OCI-LY7 (cell line): ENCODE measurements at regions not wholly inside any gene's neighbourhood (a gene's known extent, or its start where the extent isn't known, plus 50 kb on each side); places are given as distances from the start of the nearest gene placed in this dataset.

Experiments
- BruUV-seq: library from RNA; stranded (reverse); fragments of 400-500 nt; replicated peaks from 2 replicates; lab custom pipeline; 2021; lab: Mats Ljungman, UMichigan
- CTCF ChIA-PET: fragments of 300-600 bp; sonication (Branson Sonifier 250); formaldehyde crosslinking; loops from one replicate; lab custom pipeline; 2022; ENCODE audit warnings: antibody characterized with exemption; ENCODE audit not compliant: unreplicated experiment; lab: Charles Lee
- POLR2A ChIA-PET: fragments of 300-600 bp; sonication (Branson Sonifier 250); formaldehyde crosslinking; loops from one replicate; lab custom pipeline; 2022; ENCODE audit warnings: antibody characterized with exemption; lab: Charles Lee
- DNase-seq: peaks from one replicate; pipeline ENCODE4 v3.0.0-alpha.2; 2015; ENCODE audit warnings: low spot score
- H2AFZ ChIP-seq: fragments of 200-600 bp; sonication (generic), shearing (Covaris generic); 2 replicates; pipeline ENCODE4 v1.6.1; 2014; ENCODE audit warnings: mild to moderate bottlenecking, antibody characterized with exemption, low read length, moderate library complexity
- H3K27ac ChIP-seq: fragments of 200-600 bp; sonication (generic); 2 replicates; pipeline ENCODE4 v1.5.1; 2014; ENCODE audit warnings: mixed run types, low read depth, mild to moderate bottlenecking, moderate library complexity, low read length, inconsistent platforms; ENCODE audit not compliant: poor library complexity, severe bottlenecking
- H3K36me3 ChIP-seq: fragments of 200-600 bp; sonication (generic); 2 replicates; pipeline ENCODE4 v1.6.1; 2014; ENCODE audit warnings: mild to moderate bottlenecking, antibody characterized with exemption, low read length, moderate library complexity, mixed read lengths; ENCODE audit not compliant: insufficient read depth
- H3K4me1 ChIP-seq: fragments of 200-600 bp; sonication (generic); 2 replicates; pipeline ENCODE4 v1.5.1; 2014; ENCODE audit warnings: mild to moderate bottlenecking, low read length; ENCODE audit not compliant: insufficient read depth, poor library complexity, severe bottlenecking
- H3K4me2 ChIP-seq: fragments of 200-600 bp; sonication (generic); 2 replicates; pipeline ENCODE4 v1.6.1; 2014; ENCODE audit warnings: mild to moderate bottlenecking, low read length
- H3K4me3 ChIP-seq: fragments of 200-600 bp; sonication (generic); 2 replicates; pipeline ENCODE4 v1.5.1; 2014; ENCODE audit warnings: mild to moderate bottlenecking, low read depth, low read length; ENCODE audit not compliant: poor library complexity, severe bottlenecking
- H3K79me2 ChIP-seq: fragments of 200-600 bp; sonication (generic); 2 replicates; pipeline ENCODE4 v1.6.1; 2016; ENCODE audit warnings: low read depth, mild to moderate bottlenecking, low read length, moderate library complexity, mixed read lengths; ENCODE audit not compliant: insufficient read depth
- H3K9me2 ChIP-seq: fragments of 200-600 bp; sonication (generic); 2 replicates; pipeline ENCODE4 v1.6.1; 2016; ENCODE audit warnings: mild to moderate bottlenecking, low read length, mixed read lengths; ENCODE audit not compliant: insufficient read depth
- H3K9me3 ChIP-seq: fragments of 200-600 bp; sonication (generic); 2 replicates; pipeline ENCODE4 v1.6.1; 2014; ENCODE audit warnings: mild to moderate bottlenecking, mixed run types, low read length, mixed read lengths
- H4K20me1 ChIP-seq: fragments of 200-600 bp; sonication (generic); 2 replicates; pipeline ENCODE4 v1.6.1; 2014; ENCODE audit warnings: mild to moderate bottlenecking, antibody characterized with exemption, low read length, moderate library complexity, mixed read lengths; ENCODE audit not compliant: insufficient read depth
- CTCF ChIP-seq: fragments of 200-600 bp; sonication (generic); conservative IDR thresholded peaks from 2 replicates; pipeline ENCODE4 v1.5.1; 2014; ENCODE audit warnings: mild to moderate bottlenecking, antibody characterized with exemption, low read length, moderate library complexity, mixed read lengths
- EZH2phosphoT487 ChIP-seq: fragments of 200-600 bp; sonication (generic); IDR thresholded peaks from 2 replicates; pipeline ENCODE4 v1.6.1; 2018; ENCODE audit warnings: low read depth, borderline replicate concordance, mild to moderate bottlenecking, mixed run types, antibody characterized with exemption, low read length, moderate library complexity, mixed read lengths
- intact Hi-C: fragments of 100-400 bp; cut with micrococcal nuclease; formaldehyde crosslinking; loops from one replicate; pipeline ENCODE4 v1.10.0; 2022; ENCODE audit not compliant: unreplicated experiment

DNA sequence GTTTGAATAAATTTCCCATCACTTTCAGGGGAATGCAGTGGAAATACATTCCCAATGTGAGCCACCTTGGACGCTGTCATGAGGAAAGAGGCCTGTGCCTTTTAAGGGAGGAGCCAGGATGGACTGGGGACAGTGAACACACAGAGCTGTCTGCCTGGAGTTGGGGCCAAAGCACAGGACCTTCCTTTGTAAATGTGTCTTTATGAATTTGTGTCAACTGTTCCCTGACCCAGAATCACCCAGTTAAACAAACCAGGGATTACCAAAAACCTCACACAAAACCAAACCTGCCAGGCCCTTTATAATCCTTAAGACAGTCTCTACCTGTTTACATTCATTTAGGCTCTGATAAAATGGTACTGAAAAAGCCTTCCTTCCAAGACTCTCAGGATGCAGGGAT, 513.7 kb downstream of the MAFB start:
- POLR2A ChIA-PET, result no interaction called here
- no peaks in the 10 kb centered on the region for H3K9me2 ChIP-seq
- CTCF ChIA-PET, result no interaction called here
- no peak overlapping the region for H3K27ac ChIP-seq
- H2AFZ ChIP-seq, result no peak overlapping the region
- no TSS peak for BruUV-seq
- H4K20me1 ChIP-seq, result no peaks in the 10 kb centered on the region
- no peaks in the 10 kb centered on the region for H3K4me1 ChIP-seq
- no peaks in the 10 kb centered on the region for H3K36me3 ChIP-seq
- intact Hi-C loops, result no loop called here
- H3K79me2 ChIP-seq, result no peaks in the 10 kb centered on the region
- no peak overlapping the region for H3K4me2 ChIP-seq
- DNase-seq, result no peak
- no peaks in the 10 kb centered on the region for H3K9me3 ChIP-seq
- no peak overlapping the region for H3K4me3 ChIP-seq
- no peak for TF ChIP-seq CTCF
- no peak for TF ChIP-seq EZH2phosphoT487

GRCh38 chr20:40173872-40174271, 515.2 kb downstream of the MAFB start:
- TF ChIP-seq EZH2phosphoT487 (no peak), CTCF (no peak)
- H4K20me1 ChIP-seq, result no peaks in the 10 kb centered on the region
- H2AFZ ChIP-seq, result no peak overlapping the region
- no TSS peak for BruUV-seq
- no peaks in the 10 kb centered on the region for H3K9me2 ChIP-seq
- no peaks in the 10 kb centered on the region for H3K4me1 ChIP-seq
- intact Hi-C loops, result no loop called here
- H3K79me2 ChIP-seq, result no peaks in the 10 kb centered on the region
- no peak overlapping the region for H3K4me3 ChIP-seq
- H3K9me3 ChIP-seq, result no peaks in the 10 kb centered on the region
- POLR2A ChIA-PET, result no interaction called here
- CTCF ChIA-PET, result no interaction called here
- DNase-seq, result no peak
- H3K36me3 ChIP-seq, result no peaks in the 10 kb centered on the region
- H3K27ac ChIP-seq, result no peak overlapping the region
- no peak overlapping the region for H3K4me2 ChIP-seq

DNA sequence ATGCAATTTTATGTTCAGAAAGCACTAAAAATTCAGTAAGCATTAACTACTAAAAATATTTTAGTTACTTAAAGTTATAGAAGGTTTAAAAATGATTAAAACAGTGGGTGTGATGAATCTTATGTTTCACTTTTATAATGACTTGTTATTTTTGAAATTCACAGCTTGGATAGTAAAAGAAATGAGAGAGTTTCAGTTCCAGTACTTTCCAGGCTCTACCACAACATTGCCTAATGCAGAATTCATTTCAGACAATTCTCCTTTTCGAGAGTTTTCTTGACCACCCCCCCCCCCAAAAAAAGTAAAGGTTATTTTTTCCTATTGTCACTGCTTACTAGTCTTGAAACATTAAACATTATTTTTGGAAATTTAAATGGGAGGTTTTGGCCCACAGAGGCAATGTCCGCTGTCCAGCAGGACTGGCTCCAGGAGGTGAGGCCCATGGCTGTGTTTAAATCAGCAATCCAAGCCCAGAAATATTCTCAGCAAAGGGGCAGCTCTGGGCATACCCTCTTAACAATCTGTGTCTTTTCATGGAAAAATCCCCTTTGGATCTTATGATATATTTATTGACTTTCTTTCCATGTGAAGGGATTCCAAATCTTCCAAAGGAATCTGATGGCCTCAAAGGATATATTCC, 519.9 kb downstream of the MAFB start:
- Histone ChIP-seq H3K27ac (no peak overlapping the region), H3K79me2 (no peaks in the 10 kb centered on the region), H3K4me2 (no peak overlapping the region), H2AFZ (no peak overlapping the region), H4K20me1 (no peaks in the 10 kb centered on the region), H3K4me3 (no peak overlapping the region), H3K36me3 (no peaks in the 10 kb centered on the region), H3K4me1 (no peaks in the 10 kb centered on the region), H3K9me2 (no peaks in the 10 kb centered on the region), H3K9me3 (no peaks in the 10 kb centered on the region)
- ChIA-PET CTCF (no interaction called here), POLR2A (interaction anchor here (1.2 kb wide), 1 partner anchor 9 kb away, joined by 3 read pairs; no protein-coding TSS in a partner anchor)
- TF ChIP-seq CTCF, result no peak
- TF ChIP-seq EZH2phosphoT487, result no peak
- intact Hi-C loops, result no loop called here
- DNase-seq, result no peak
- BruUV-seq, result no TSS peak
